ENCODE measurements at regions not wholly inside any gene's neighbourhood (a gene's known extent, or its start where the extent isn't known, plus 50 kb on each side); places are given as distances from the start of the nearest gene placed in this dataset.

- Histone ChIP-seq H3K4me3 (ENCODE audit: low read depth, low read length) (no peak overlapping the region), H3K36me3 (ENCODE audit: control insufficient read depth, insufficient read depth, low read length) (no peaks in the 10 kb centered on the region), H3K27me3 (ENCODE audit: control insufficient read depth, insufficient read depth, low read length) (no peaks in the 10 kb centered on the region)
- no peak for TF ChIP-seq CTCF (IDR thresholded peaks at IDR 0.05; ENCODE audit: insufficient read depth, low read length, poor library complexity, severe bottlenecking)
- no peak for DNase-seq (ENCODE audit: low read depth)
Observed at GRCh38 chr5:23234197-23234596, 273.2 kb upstream of the PRDM9 start.

GRCh38 chr5:23223846-23224245 lies 283.6 kb upstream of the PRDM9 start:
- no peak for DNase-seq (ENCODE audit: low read depth)
- Histone ChIP-seq H3K36me3 (ENCODE audit: control insufficient read depth, insufficient read depth, low read length) (no peaks in the 10 kb centered on the region), H3K27me3 (ENCODE audit: control insufficient read depth, insufficient read depth, low read length) (no peaks in the 10 kb centered on the region), H3K4me3 (ENCODE audit: low read depth, low read length) (no peak overlapping the region)
- no peak for TF ChIP-seq CTCF (IDR thresholded peaks at IDR 0.05; ENCODE audit: insufficient read depth, low read length, poor library complexity, severe bottlenecking)

DNA sequence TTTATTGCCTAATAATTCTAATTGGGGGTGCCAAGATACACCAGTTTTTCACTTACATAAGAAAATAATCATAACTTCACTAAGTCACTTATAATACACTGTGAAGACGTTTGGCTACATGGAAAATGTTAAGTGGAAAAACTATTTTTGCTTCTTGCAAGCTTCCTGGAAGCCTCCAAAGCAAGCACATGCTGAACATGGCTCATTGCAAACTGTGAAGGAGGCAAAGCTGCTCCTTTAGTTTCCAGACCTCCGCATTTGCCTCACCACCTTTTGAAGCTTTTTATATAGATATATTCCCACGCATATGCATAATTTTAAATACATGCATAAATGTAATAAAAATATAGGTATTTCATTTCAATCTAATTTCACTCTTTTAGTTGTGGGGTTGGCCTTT lies 285.6 kb upstream of the PRDM9 start:
- H3K36me3 ChIP-seq (ENCODE audit: control insufficient read depth, insufficient read depth, low read length): no peaks in the 10 kb centered on the region
- DNase-seq (ENCODE audit: low read depth): no peak
- no peak for TF ChIP-seq CTCF (IDR thresholded peaks at IDR 0.05; ENCODE audit: insufficient read depth, low read length, poor library complexity, severe bottlenecking)
- no peak overlapping the region for H3K4me3 ChIP-seq (ENCODE audit: low read depth, low read length)
- H3K27me3 ChIP-seq (ENCODE audit: control insufficient read depth, insufficient read depth, low read length): no peaks in the 10 kb centered on the region

GRCh38 chr5:23217159-23217558 lies 290.2 kb upstream of the PRDM9 start:
- no peaks in the 10 kb centered on the region for H3K27me3 ChIP-seq (ENCODE audit: control insufficient read depth, insufficient read depth, low read length)
- TF ChIP-seq CTCF (IDR thresholded peaks at IDR 0.05; ENCODE audit: insufficient read depth, low read length, poor library complexity, severe bottlenecking): no peak
- no peak for DNase-seq (ENCODE audit: low read depth)
- no peaks in the 10 kb centered on the region for H3K36me3 ChIP-seq (ENCODE audit: control insufficient read depth, insufficient read depth, low read length)
- H3K4me3 ChIP-seq (ENCODE audit: low read depth, low read length): no peak overlapping the region

- no peak for DNase-seq (ENCODE audit: low read depth)
- TF ChIP-seq CTCF (IDR thresholded peaks at IDR 0.05; ENCODE audit: insufficient read depth, low read length, poor library complexity, severe bottlenecking): no peak
- Histone ChIP-seq H3K4me3 (ENCODE audit: low read depth, low read length) (no peak overlapping the region), H3K36me3 (ENCODE audit: control insufficient read depth, insufficient read depth, low read length) (no peaks in the 10 kb centered on the region), H3K27me3 (ENCODE audit: control insufficient read depth, insufficient read depth, low read length) (no peaks in the 10 kb centered on the region)
Observed at GRCh38 chr5:23216345-23216744, 291.1 kb upstream of the PRDM9 start.

- Histone ChIP-seq H3K36me3 (ENCODE audit: control insufficient read depth, insufficient read depth, low read length) (no peaks in the 10 kb centered on the region), H3K4me3 (ENCODE audit: low read depth, low read length) (no peak overlapping the region), H3K27me3 (ENCODE audit: control insufficient read depth, insufficient read depth, low read length) (no peaks in the 10 kb centered on the region)
- DNase-seq (ENCODE audit: low read depth): peak; percentile 23
- TF ChIP-seq CTCF (IDR thresholded peaks at IDR 0.05; ENCODE audit: insufficient read depth, low read length, poor library complexity, severe bottlenecking): peak; percentile 75
Observed at GRCh38 chr5:23208959-23209431, 298.4 kb upstream of the PRDM9 start.
